ENCODE measurements at regions not wholly inside any gene's neighbourhood (a gene's known extent, or its start where the extent isn't known, plus 50 kb on each side); places are given as distances from the start of the nearest gene placed in this dataset.

- no peak overlapping the region for H3K27ac ChIP-seq
- no peaks in the 10 kb centered on the region for H3K9me3 ChIP-seq (ENCODE audit: low read depth)
- in situ Hi-C loops (cut with MboI) = no loop called here
- no peaks in the 10 kb centered on the region for H3K36me3 ChIP-seq (ENCODE audit: low read depth)
- H3K9ac ChIP-seq = no peak overlapping the region
- no peaks in the 10 kb centered on the region for H3K79me2 ChIP-seq (ENCODE audit: insufficient read depth)
- WGBS, 2 experiments (ENCODE audit: low coverage in 1 of 2, low lambda C conversion rate in 2 of 2, missing lambda C conversion rate in 2 of 2) = 23 to 30% methylated on average over 3 of the region's 3 CpGs
- DNase-seq = no peak
- no peaks in the 10 kb centered on the region for H3K27me3 ChIP-seq (replicated peaks; ENCODE audit: insufficient read depth)
- no peaks in the 10 kb centered on the region for H3K4me1 ChIP-seq (ENCODE audit: insufficient read depth)
- H3F3A ChIP-seq (ENCODE audit: insufficient read depth) = no peaks in the 10 kb centered on the region
- H3K4me3 ChIP-seq = no peak overlapping the region
- H3K9me2 ChIP-seq (ENCODE audit: insufficient read depth) = no peaks in the 10 kb centered on the region
- TF ChIP-seq EZH2phosphoT487 (IDR thresholded peaks at IDR 0.05; ENCODE audit: insufficient read depth, low read depth) = no peak
- TF ChIP-seq EZH2 (IDR thresholded peaks at IDR 0.05; ENCODE audit: insufficient read depth, poor library complexity, severe bottlenecking) = no peak
- no peak overlapping the region for H2AFZ ChIP-seq
- no peaks in the 10 kb centered on the region for H4K20me1 ChIP-seq (ENCODE audit: insufficient read depth)
- no peak overlapping the region for H3K4me2 ChIP-seq (ENCODE audit: unreplicated experiment)
These were observed 761.9 kb downstream of the TYW1 start for GRCh38 chr7:67758551-67758950.

- DNase-seq = no peak
- in situ Hi-C loops (cut with MboI) = no loop called here
These were observed 764.3 kb downstream of the TYW1 start for GRCh38 chr7:67760971-67761370.

GRCh38 chr7:67762516-67762915, 765.9 kb downstream of the TYW1 start:
- Histone ChIP-seq H3K27me3 (replicated peaks; ENCODE audit: insufficient read depth) (no peaks in the 10 kb centered on the region), H3K36me3 (ENCODE audit: low read depth) (no peaks in the 10 kb centered on the region), H3K4me2 (ENCODE audit: unreplicated experiment) (no peak overlapping the region), H3K9me2 (ENCODE audit: insufficient read depth) (no peaks in the 10 kb centered on the region), H4K20me1 (ENCODE audit: insufficient read depth) (no peaks in the 10 kb centered on the region), H3K79me2 (ENCODE audit: insufficient read depth) (no peaks in the 10 kb centered on the region), H3K4me1 (ENCODE audit: insufficient read depth) (no peaks in the 10 kb centered on the region), H3K9ac (no peak overlapping the region), H2AFZ (no peak overlapping the region), H3K9me3 (ENCODE audit: low read depth) (no peaks in the 10 kb centered on the region), H3F3A (ENCODE audit: insufficient read depth) (no peaks in the 10 kb centered on the region), H3K27ac (no peak overlapping the region), H3K4me3 (no peak overlapping the region)
- DNase-seq = no peak
- in situ Hi-C loops (cut with MboI) = no loop called here
- TF ChIP-seq EZH2 (IDR thresholded peaks at IDR 0.05; ENCODE audit: insufficient read depth, poor library complexity, severe bottlenecking) (no peak), EZH2phosphoT487 (IDR thresholded peaks at IDR 0.05; ENCODE audit: insufficient read depth, low read depth) (no peak)
- WGBS, 2 experiments (ENCODE audit: low coverage in 1 of 2, low lambda C conversion rate in 2 of 2, missing lambda C conversion rate in 2 of 2) = 12 to 22% methylated on average over 4 of the region's 4 CpGs

More at GRCh38 chr7:67760971-67761370, 764.3 kb downstream of the TYW1 start:
- Histone ChIP-seq H3K4me1 (ENCODE audit: insufficient read depth) (no peaks in the 10 kb centered on the region), H3K27me3 (replicated peaks; ENCODE audit: insufficient read depth) (no peaks in the 10 kb centered on the region), H3K27ac (no peak overlapping the region), H3K9me3 (ENCODE audit: low read depth) (no peaks in the 10 kb centered on the region), H3K79me2 (ENCODE audit: insufficient read depth) (no peaks in the 10 kb centered on the region), H2AFZ (no peak overlapping the region), H4K20me1 (ENCODE audit: insufficient read depth) (no peaks in the 10 kb centered on the region), H3K4me2 (ENCODE audit: unreplicated experiment) (no peak overlapping the region), H3K9me2 (ENCODE audit: insufficient read depth) (no peaks in the 10 kb centered on the region), H3K36me3 (ENCODE audit: low read depth) (no peaks in the 10 kb centered on the region), H3K9ac (no peak overlapping the region), H3F3A (ENCODE audit: insufficient read depth) (no peaks in the 10 kb centered on the region), H3K4me3 (no peak overlapping the region)
- 45 to 53% methylated on average over 1 of the region's 1 CpG for WGBS, 2 experiments (ENCODE audit: low coverage in 1 of 2, low lambda C conversion rate in 2 of 2, missing lambda C conversion rate in 2 of 2)
- TF ChIP-seq EZH2phosphoT487 (IDR thresholded peaks at IDR 0.05; ENCODE audit: insufficient read depth, low read depth) (no peak), EZH2 (IDR thresholded peaks at IDR 0.05; ENCODE audit: insufficient read depth, poor library complexity, severe bottlenecking) (no peak)

- Histone ChIP-seq H3K27me3 (replicated peaks; ENCODE audit: insufficient read depth) (no peaks in the 10 kb centered on the region), H3K79me2 (ENCODE audit: insufficient read depth) (no peaks in the 10 kb centered on the region), H3K9me3 (ENCODE audit: low read depth) (no peaks in the 10 kb centered on the region), H3K9me2 (ENCODE audit: insufficient read depth) (no peaks in the 10 kb centered on the region), H4K20me1 (ENCODE audit: insufficient read depth) (no peaks in the 10 kb centered on the region), H3K9ac (no peak overlapping the region), H3K27ac (no peak overlapping the region), H3K36me3 (ENCODE audit: low read depth) (no peaks in the 10 kb centered on the region), H3F3A (ENCODE audit: insufficient read depth) (no peaks in the 10 kb centered on the region), H3K4me3 (no peak overlapping the region), H3K4me1 (ENCODE audit: insufficient read depth) (no peaks in the 10 kb centered on the region), H2AFZ (no peak overlapping the region), H3K4me2 (ENCODE audit: unreplicated experiment) (no peak overlapping the region)
- 9 to 11% methylated on average over 4 of the region's 4 CpGs for WGBS, 2 experiments (ENCODE audit: low coverage in 1 of 2, low lambda C conversion rate in 2 of 2, missing lambda C conversion rate in 2 of 2)
- TF ChIP-seq EZH2phosphoT487 (IDR thresholded peaks at IDR 0.05; ENCODE audit: insufficient read depth, low read depth) (no peak), EZH2 (IDR thresholded peaks at IDR 0.05; ENCODE audit: insufficient read depth, poor library complexity, severe bottlenecking) (no peak)
- DNase-seq = no peak
- in situ Hi-C loops (cut with MboI) = no loop called here
These were observed 767.7 kb downstream of the TYW1 start for GRCh38 chr7:67764289-67764688.

Measured in GM23248 (cell line).